Activated naive CD8-positive, alpha-beta T cell treated with anti-CD3 and anti-CD28 coated beads, Interleukin-2, amount 10 ng/mL, durations not matched to agents 7 days and 5 days (primary cell): ENCODE measurements at regions not wholly inside any gene's neighbourhood (a gene's known extent, or its start where the extent isn't known, plus 50 kb on each side); places are given as distances from the start of the nearest gene placed in this dataset.

ENCODE experiments used
- ATAC-seq: fragments of 150-1000 bp; cut with Tn5 transposase; one replicate; pipeline ENCODE4 v1.10.0; 2021; ENCODE audit warnings: low read depth, moderate library complexity
- POLR2A ChIA-PET: fragments of 350-600 bp; sonication (Branson Sonifier 250); formaldehyde crosslinking; loops from one replicate; lab custom pipeline; 2021; ENCODE audit warnings: antibody characterized with exemption; lab: Charles Lee
- DNase-seq: peaks from one replicate; pipeline ENCODE4 v3.0.0; 2021
- H3K27ac Mint-ChIP-seq: one replicate; pipeline ENCODE4 v1.8.0; 2022; ENCODE audit warnings: mild to moderate bottlenecking, mixed read lengths
- H3K27me3 Mint-ChIP-seq: one replicate; pipeline ENCODE4 v1.8.0; 2022; ENCODE audit warnings: mild to moderate bottlenecking, moderate library complexity, mixed read lengths
- H3K36me3 Mint-ChIP-seq: one replicate; pipeline ENCODE4 v1.8.0; 2021; ENCODE audit warnings: mild to moderate bottlenecking, mixed read lengths
- H3K4me1 Mint-ChIP-seq: one replicate; pipeline ENCODE4 v1.8.0; 2021; ENCODE audit warnings: mixed read lengths
- H3K4me3 Mint-ChIP-seq: one replicate; pipeline ENCODE4 v1.8.0; 2022; ENCODE audit warnings: mild to moderate bottlenecking, moderate library complexity, mixed read lengths
- H3K9me3 Mint-ChIP-seq: one replicate; pipeline ENCODE4 v1.8.0; 2021; ENCODE audit warnings: mixed read lengths

DNA sequence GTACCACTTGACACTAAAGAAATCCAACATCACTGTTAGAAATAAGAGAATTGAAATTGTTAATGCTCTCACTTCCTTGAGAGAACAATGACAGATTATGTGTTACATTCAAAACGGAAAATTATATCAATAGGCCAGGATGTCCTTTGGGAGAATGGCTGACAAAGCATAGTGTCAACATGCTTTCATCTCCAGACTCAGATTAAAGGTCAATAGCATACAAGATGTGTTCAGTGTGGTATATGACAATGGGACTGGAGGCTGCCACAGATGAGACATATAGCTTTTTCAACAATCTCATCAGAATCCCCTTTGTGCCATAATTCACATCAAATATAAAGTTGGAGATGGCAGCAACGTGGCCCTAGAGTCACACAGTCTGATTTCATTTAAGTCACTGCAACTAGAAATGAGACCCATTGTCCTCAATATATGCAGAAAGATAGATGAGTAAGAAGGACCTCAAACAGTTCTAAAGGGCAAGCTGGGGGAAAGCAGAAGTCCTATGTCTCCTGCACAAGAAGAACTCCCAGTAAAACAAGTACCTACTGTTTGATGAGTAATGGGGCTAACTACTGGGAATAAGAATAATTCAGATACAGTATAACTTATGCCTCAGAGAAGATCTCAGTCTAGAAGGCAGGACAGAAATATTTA lies 327.9 kb downstream of the TTLL7 start:
- Mint-ChIP-seq H3K9me3 (peaks cover 5% of the 10 kb centered on the region), H3K27ac (no peak overlapping the region), H3K4me3 (no peak overlapping the region), H3K4me1 (peaks cover 2% of the 10 kb centered on the region), H3K27me3 (no peaks in the 10 kb centered on the region), H3K36me3 (peaks cover 2% of the 10 kb centered on the region)
- POLR2A ChIA-PET, result no interaction called here
- ATAC-seq (no peak), DNase-seq (no peak)

- Mint-ChIP-seq H3K27ac (no peak overlapping the region), H3K27me3 (no peaks in the 10 kb centered on the region)
- POLR2A ChIA-PET, result no interaction called here
These were observed 357.0 kb downstream of the TTLL7 start for GRCh38 chr1:83641796-83642443.

GRCh38 chr1:83641206-83641658 lies 357.7 kb downstream of the TTLL7 start:
- peaks cover 2% of the 10 kb centered on the region for H3K36me3 Mint-ChIP-seq
- ATAC-seq, result no peak
- H3K9me3 Mint-ChIP-seq, result peaks cover 6% of the 10 kb centered on the region
- no peaks in the 10 kb centered on the region for H3K27me3 Mint-ChIP-seq
- peaks cover 10% of the 10 kb centered on the region for H3K4me1 Mint-ChIP-seq
- POLR2A ChIA-PET, result no interaction called here
- H3K4me3 Mint-ChIP-seq, result peak overlapping the region; percentile 45
- no peak for DNase-seq
- peak overlapping the region; percentile 31 for H3K27ac Mint-ChIP-seq

More at GRCh38 chr1:83641796-83642443, 357.0 kb downstream of the TTLL7 start:
- ATAC-seq (no peak), DNase-seq (no peak)
- H3K9me3 Mint-ChIP-seq, result peaks cover 6% of the 10 kb centered on the region
- H3K4me3 Mint-ChIP-seq, result no peak overlapping the region
- peaks cover 2% of the 10 kb centered on the region for H3K36me3 Mint-ChIP-seq
- peaks cover 10% of the 10 kb centered on the region for H3K4me1 Mint-ChIP-seq

GRCh38 chr1:83639785-83640184 lies 359.1 kb downstream of the TTLL7 start:
- Mint-ChIP-seq H3K27ac (no peak overlapping the region), H3K27me3 (no peaks in the 10 kb centered on the region), H3K4me1 (peaks cover 10% of the 10 kb centered on the region), H3K36me3 (peaks cover 2% of the 10 kb centered on the region), H3K4me3 (no peak overlapping the region), H3K9me3 (peaks cover 8% of the 10 kb centered on the region)
- ATAC-seq (no peak), DNase-seq (no peak)
- POLR2A ChIA-PET, result no interaction called here

GRCh38 chr1:83637586-83637985 lies 361.3 kb downstream of the TTLL7 start:
- no peak overlapping the region for H3K4me3 Mint-ChIP-seq
- ATAC-seq, result no peak
- H3K36me3 Mint-ChIP-seq, result peaks cover 2% of the 10 kb centered on the region
- peaks cover 7% of the 10 kb centered on the region for H3K9me3 Mint-ChIP-seq
- POLR2A ChIA-PET, result interaction anchor here (0.5 kb wide), 1 partner anchor 1870 kb away, joined by 3 read pairs; no protein-coding TSS in a partner anchor
- peaks cover 10% of the 10 kb centered on the region for H3K4me1 Mint-ChIP-seq
- no peak for DNase-seq
- H3K27me3 Mint-ChIP-seq, result no peaks in the 10 kb centered on the region
- H3K27ac Mint-ChIP-seq, result no peak overlapping the region

DNA sequence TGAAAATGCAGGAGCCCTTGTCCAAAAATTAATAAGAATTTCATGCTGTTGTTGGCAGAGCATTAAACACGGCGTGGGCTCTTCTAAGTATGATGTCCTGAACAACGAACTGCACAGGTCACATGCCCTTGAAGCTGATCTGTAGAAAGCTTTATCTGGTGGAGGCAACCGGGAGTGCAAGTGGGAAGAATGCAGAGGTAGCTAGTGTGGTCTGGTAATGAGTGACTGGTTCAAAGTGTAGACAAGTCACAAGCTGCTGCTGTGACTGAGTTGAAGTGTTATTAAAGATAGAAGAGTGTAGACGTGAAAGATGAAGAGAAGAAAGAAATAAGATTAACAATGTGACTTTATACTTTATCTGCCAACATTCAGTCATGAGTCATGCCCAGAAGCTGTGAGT lies 361.9 kb downstream of the TTLL7 start:
- POLR2A ChIA-PET, result no interaction called here
- no peak for ATAC-seq

DNA sequence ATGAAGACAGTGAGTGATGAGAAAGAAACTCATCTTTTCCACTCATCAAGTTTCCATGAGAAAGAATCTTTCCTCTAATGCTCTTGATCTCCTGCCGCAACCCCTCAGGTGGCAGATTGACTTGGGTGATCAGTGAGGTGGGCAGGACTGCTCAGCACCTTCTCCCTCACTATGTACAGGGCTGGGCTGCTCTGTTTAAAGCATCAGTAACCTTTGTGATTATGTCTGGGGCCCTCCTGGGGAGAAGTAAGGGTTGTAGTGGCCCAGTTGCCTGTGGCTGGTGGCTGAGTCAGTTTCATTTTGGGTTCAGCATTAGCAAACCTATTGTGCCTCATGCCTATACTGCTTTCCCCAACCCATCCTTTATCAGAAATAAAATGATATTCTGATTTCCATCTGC lies 366.0 kb downstream of the TTLL7 start:
- Mint-ChIP-seq H3K27me3 (no peaks in the 10 kb centered on the region), H3K4me1 (no peaks in the 10 kb centered on the region), H3K27ac (no peak overlapping the region), H3K9me3 (peaks cover 10% of the 10 kb centered on the region), H3K36me3 (peaks cover 1% of the 10 kb centered on the region), H3K4me3 (no peak overlapping the region)
- DNase-seq (no peak), ATAC-seq (no peak)
- POLR2A ChIA-PET, result no interaction called here

More for the DNA sequence above, 361.9 kb downstream of the TTLL7 start:
- H3K4me3 Mint-ChIP-seq, result no peak overlapping the region
- H3K27ac Mint-ChIP-seq, result no peak overlapping the region
- H3K36me3 Mint-ChIP-seq, result peaks cover 2% of the 10 kb centered on the region
- H3K9me3 Mint-ChIP-seq, result peaks cover 7% of the 10 kb centered on the region
- H3K4me1 Mint-ChIP-seq, result peaks cover 8% of the 10 kb centered on the region
- H3K27me3 Mint-ChIP-seq, result no peaks in the 10 kb centered on the region
- DNase-seq, result no peak

- ATAC-seq (no peak), DNase-seq (no peak)
- Mint-ChIP-seq H3K36me3 (peaks cover 1% of the 10 kb centered on the region), H3K27me3 (no peaks in the 10 kb centered on the region), H3K27ac (no peak overlapping the region), H3K9me3 (peaks cover 10% of the 10 kb centered on the region), H3K4me1 (no peaks in the 10 kb centered on the region), H3K4me3 (no peak overlapping the region)
- POLR2A ChIA-PET, result no interaction called here
These were observed 367.1 kb downstream of the TTLL7 start for GRCh38 chr1:83631851-83632250.

- POLR2A ChIA-PET, result no interaction called here
- Mint-ChIP-seq H3K9me3 (peaks cover 9% of the 10 kb centered on the region), H3K4me1 (no peaks in the 10 kb centered on the region), H3K27ac (no peak overlapping the region), H3K27me3 (no peaks in the 10 kb centered on the region), H3K36me3 (peaks cover 1% of the 10 kb centered on the region), H3K4me3 (no peak overlapping the region)
- no peak for ATAC-seq
- DNase-seq, result no peak
These were observed 371.9 kb downstream of the TTLL7 start for GRCh38 chr1:83627045-83627444.

DNA sequence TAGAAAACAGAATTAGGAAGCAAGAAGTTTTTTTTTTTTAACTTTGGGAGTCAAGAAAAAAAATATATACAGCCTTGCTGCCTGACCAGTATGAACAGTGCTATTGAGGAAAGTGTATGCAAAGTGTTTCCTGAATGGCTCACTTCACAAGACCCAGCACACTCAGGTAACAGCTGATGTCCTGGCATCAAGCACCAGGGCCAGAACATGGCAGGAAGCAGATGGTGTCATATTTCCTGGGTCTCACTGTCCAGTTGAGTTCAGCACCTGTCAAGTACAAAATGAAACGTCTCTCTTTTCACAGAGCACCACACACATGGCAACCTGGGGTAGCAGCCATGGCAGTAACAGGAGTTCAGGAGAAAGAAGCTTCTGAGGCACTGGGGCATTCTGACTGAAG lies 372.3 kb downstream of the TTLL7 start:
- H3K4me1 Mint-ChIP-seq, result no peaks in the 10 kb centered on the region
- no peaks in the 10 kb centered on the region for H3K27me3 Mint-ChIP-seq
- no peak overlapping the region for H3K4me3 Mint-ChIP-seq
- no peak for ATAC-seq
- DNase-seq, result no peak
- peaks cover 1% of the 10 kb centered on the region for H3K36me3 Mint-ChIP-seq
- H3K9me3 Mint-ChIP-seq, result peaks cover 8% of the 10 kb centered on the region
- POLR2A ChIA-PET, result no interaction called here
- no peak overlapping the region for H3K27ac Mint-ChIP-seq

DNA sequence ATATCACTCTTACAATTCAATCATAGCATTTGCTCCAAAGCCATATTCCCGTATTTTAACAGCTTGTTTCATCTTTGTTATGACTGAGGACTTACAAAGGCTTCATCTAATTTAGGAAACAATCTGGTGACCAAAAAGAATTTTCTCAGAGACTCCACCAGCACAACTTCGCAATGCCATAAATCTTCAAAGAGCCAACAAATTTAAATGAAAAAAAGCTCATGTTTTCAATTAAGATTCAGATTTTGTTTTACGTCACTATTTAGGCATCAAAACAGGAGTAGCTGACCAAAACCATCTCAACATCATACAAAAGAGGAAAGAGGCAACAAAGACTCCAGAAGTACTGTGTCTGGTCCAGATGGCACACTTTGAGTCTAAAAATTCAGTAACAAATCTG lies 373.3 kb downstream of the TTLL7 start:
- DNase-seq (no peak), ATAC-seq (no peak)
- Mint-ChIP-seq H3K36me3 (peaks cover 1% of the 10 kb centered on the region), H3K4me3 (no peak overlapping the region), H3K27ac (no peak overlapping the region), H3K4me1 (no peaks in the 10 kb centered on the region), H3K9me3 (peaks cover 5% of the 10 kb centered on the region), H3K27me3 (no peaks in the 10 kb centered on the region)
- POLR2A ChIA-PET, result no interaction called here

GRCh38 chr1:83620016-83620415 lies 378.9 kb downstream of the TTLL7 start:
- H3K4me1 Mint-ChIP-seq, result no peaks in the 10 kb centered on the region

DNA sequence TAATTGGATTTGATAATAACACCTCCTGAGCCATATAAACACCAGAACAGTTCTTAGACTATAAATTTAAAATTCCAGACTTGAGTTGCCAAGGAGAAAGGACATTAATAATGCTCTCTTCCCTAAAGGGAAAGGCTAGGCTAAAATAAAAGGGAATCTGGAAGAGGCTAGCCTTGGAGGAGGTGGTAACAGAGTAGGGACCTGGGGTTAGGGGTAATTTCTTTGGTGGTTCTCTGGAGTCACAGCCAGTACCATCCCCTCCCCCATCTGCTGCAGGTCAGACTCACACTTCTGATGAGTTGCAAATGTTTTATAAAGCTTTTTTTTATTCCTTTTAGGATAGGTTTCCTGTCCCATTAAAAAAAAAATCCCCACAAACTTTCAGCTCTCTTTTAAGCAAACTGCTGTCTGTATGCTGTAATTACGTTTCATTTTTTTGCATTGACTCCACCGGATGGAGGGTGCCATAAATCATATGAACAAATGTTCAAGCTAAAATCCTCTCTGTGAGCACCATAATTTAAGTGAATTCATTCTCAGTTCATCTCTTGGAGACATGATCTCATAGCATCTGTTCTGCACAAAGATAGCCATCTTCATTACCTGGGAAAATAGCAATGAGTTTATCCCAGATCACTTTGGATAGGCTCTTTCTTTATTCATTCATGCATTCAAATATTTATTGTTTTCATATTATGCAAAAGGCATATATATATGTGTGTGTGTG lies 379.6 kb downstream of the TTLL7 start:
- no peaks in the 10 kb centered on the region for H3K27me3 Mint-ChIP-seq
- no peak for DNase-seq
- no peaks in the 10 kb centered on the region for H3K9me3 Mint-ChIP-seq
- H3K4me1 Mint-ChIP-seq, result no peaks in the 10 kb centered on the region
- H3K4me3 Mint-ChIP-seq, result no peak overlapping the region
- H3K27ac Mint-ChIP-seq, result no peak overlapping the region
- POLR2A ChIA-PET, result no interaction called here
- H3K36me3 Mint-ChIP-seq, result no peaks in the 10 kb centered on the region
- ATAC-seq, result no peak

More at GRCh38 chr1:83620016-83620415, 378.9 kb downstream of the TTLL7 start:
- H3K27me3 Mint-ChIP-seq, result no peaks in the 10 kb centered on the region
- no peaks in the 10 kb centered on the region for H3K9me3 Mint-ChIP-seq
- ATAC-seq (no peak), DNase-seq (no peak)
- H3K36me3 Mint-ChIP-seq, result no peaks in the 10 kb centered on the region
- H3K4me3 Mint-ChIP-seq, result no peak overlapping the region
- POLR2A ChIA-PET, result no interaction called here
- H3K27ac Mint-ChIP-seq, result no peak overlapping the region
